Esophagus muscularis mucosa (tissue), 4 donors: ENCODE measurements at regions not wholly inside any gene's neighbourhood (a gene's known extent, or its start where the extent isn't known, plus 50 kb on each side); places are given as distances from the start of the nearest gene placed in this dataset.
A peak's percentile ranks its signal among the peaks of the same experiment; 100 is the strongest.

Source experiments
- DNase-seq: peaks from one replicate; pipeline ENCODE4 v3.0.0-alpha.2; 2017; ENCODE audit errors: extremely low spot score
- H3K27ac ChIP-seq, 4 donors: fragments of 200-600 bp; sonication (generic); replicated peaks in 1 of 4; 1 replicate in 3 of 4; 2 replicates in 1 of 4; pipeline ENCODE4 v1.5.1; 2016 to 2019; ENCODE audit warnings: mild to moderate bottlenecking in 1 of 4
- H3K27me3 ChIP-seq, 4 donors: fragments of 200-600 bp; sonication (generic); one replicate each; pipeline versions ENCODE4 v1.5.1 to v1.6.0; 2016 to 2019
- H3K36me3 ChIP-seq, 4 donors: fragments of 200-600 bp; sonication (generic); one replicate each; pipeline ENCODE4 v1.5.1; 2016 to 2019
- H3K4me1 ChIP-seq, 4 donors: fragments of 200-600 bp; sonication (generic); one replicate each; pipeline ENCODE4 v1.5.1; 2016 to 2019
- H3K4me3 ChIP-seq, 4 donors: fragments of 200-600 bp; sonication (generic); 1 replicate in 2 of 4; 2 replicates in 2 of 4; pipeline ENCODE4 v1.5.1; 2016 to 2019; ENCODE audit warnings: mild to moderate bottlenecking in 4 of 4, moderate library complexity in 1 of 4
- H3K9me3 ChIP-seq, 4 donors: fragments of 200-600 bp; sonication (generic); 1 replicate in 3 of 4; 2 replicates in 1 of 4; pipeline ENCODE4 v1.5.1; 2016 to 2019
- EP300 ChIP-seq: sonication (generic); formaldehyde crosslinking; IDR thresholded peaks from one replicate; pipeline ENCODE4 v1.6.1; 2017; ENCODE audit warnings: antibody characterized with exemption
- POLR2A ChIP-seq: fragments of 450-650 bp; IDR thresholded peaks from one replicate; pipeline ENCODE4 v1.6.1; 2017; ENCODE audit warnings: antibody characterized with exemption, moderate library complexity, mild to moderate bottlenecking, low read depth
- POLR2AphosphoS5 ChIP-seq, 2 donors: sonication (generic); formaldehyde crosslinking; IDR thresholded peaks; one replicate each; pipeline ENCODE4 v1.6.1; 2017; ENCODE audit warnings: antibody characterized with exemption in 2 of 2
- WGBS: methylation state at CpG from one replicate; pipeline ENCODE4 v1.1.5; 2018; 5-methylcytosine and 5-hydroxymethylcytosine counted together
- intact Hi-C: fragments of 100-400 bp; cut with DNase I; formaldehyde crosslinking; loops from one replicate; pipeline ENCODE4 v1.15.1; 2023
- TF ChIP-seq, protein P1 (sequence below), 3 experiments: fragments of 200-600 bp in 2 of 3; fragments of 450-650 bp in 1 of 3; sonication (generic) in 2 of 3; IDR thresholded peaks; one replicate each; pipeline ENCODE4 v1.5.1; 2017 to 2019; ENCODE audit warnings: antibody characterized with exemption in 3 of 3, mild to moderate bottlenecking in 2 of 3, moderate library complexity in 1 of 3

DNA sequence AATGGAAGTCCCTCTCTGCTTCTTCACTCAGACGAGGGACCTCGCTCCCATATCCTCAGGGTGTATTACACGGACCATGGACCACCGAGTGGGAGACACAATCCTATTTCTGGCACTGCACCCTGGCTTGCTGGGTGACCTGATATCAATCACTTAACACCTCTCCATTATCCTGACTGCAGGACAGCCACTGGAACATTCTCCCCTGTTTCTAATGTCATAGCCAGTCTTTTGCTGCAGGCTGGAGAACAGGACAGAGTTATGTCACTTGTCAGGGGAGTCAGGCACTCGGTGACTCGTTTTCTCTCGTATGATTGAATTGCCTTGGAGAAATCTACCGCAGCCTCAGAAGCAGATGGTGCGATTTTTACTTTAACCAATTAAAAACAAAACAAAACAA lies 219.1 kb upstream of the IGFBP7 start:
- WGBS = 75% methylated on average over 9 of the region's 9 CpGs
- TF ChIP-seq POLR2A (no peak), EP300 (no peak), POLR2AphosphoS5 (IDR thresholded peaks at IDR 0.05) (no peak)
- TF ChIP-seq, protein P1, sequence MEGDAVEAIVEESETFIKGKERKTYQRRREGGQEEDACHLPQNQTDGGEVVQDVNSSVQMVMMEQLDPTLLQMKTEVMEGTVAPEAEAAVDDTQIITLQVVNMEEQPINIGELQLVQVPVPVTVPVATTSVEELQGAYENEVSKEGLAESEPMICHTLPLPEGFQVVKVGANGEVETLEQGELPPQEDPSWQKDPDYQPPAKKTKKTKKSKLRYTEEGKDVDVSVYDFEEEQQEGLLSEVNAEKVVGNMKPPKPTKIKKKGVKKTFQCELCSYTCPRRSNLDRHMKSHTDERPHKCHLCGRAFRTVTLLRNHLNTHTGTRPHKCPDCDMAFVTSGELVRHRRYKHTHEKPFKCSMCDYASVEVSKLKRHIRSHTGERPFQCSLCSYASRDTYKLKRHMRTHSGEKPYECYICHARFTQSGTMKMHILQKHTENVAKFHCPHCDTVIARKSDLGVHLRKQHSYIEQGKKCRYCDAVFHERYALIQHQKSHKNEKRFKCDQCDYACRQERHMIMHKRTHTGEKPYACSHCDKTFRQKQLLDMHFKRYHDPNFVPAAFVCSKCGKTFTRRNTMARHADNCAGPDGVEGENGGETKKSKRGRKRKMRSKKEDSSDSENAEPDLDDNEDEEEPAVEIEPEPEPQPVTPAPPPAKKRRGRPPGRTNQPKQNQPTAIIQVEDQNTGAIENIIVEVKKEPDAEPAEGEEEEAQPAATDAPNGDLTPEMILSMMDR (IDR thresholded peaks at IDR 0.05) = no peak
- H3K4me1 ChIP-seq = peaks cover 0 to 8% (median 6%) of the 10 kb centered on the region in 4 donors
- no peak overlapping the region for H3K27ac ChIP-seq
- H3K4me3 ChIP-seq = no peak overlapping the region
- DNase-seq = no peak
- no peaks in the 10 kb centered on the region for H3K9me3 ChIP-seq
- intact Hi-C loops = no loop called here
- no peaks in the 10 kb centered on the region for H3K27me3 ChIP-seq
- H3K36me3 ChIP-seq = no peaks in the 10 kb centered on the region

DNA sequence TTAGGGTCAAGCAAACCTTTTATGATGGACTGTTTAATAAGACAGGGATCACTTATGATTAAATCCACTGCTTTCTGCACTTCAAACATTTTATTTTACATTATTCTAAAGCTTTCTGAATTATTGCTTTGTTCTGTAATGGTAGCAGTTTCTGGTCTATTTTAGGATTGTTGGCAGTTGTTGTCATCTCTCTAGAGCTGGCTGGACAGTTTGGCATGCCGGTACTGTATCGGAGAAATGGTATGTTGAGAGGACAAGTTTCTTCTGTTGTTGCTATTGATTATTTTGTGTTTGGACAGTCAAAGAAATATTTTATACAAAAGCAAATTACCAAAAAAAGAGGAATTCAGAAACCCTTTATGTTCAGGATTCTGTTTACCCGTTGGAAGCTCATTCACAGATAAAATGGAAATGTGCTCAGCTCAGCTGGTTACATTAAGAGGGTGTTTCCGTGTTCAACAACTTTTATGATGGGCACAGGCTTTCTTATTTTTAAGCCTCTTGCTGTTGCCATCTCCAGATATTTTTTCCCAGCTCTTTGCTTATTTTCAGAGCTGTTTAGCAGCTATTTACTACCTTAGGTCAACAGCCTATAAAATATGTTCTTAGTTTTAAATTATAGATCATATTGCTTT lies 214.6 kb upstream of the IGFBP7 start:
- intact Hi-C loops = no loop called here

DNA sequence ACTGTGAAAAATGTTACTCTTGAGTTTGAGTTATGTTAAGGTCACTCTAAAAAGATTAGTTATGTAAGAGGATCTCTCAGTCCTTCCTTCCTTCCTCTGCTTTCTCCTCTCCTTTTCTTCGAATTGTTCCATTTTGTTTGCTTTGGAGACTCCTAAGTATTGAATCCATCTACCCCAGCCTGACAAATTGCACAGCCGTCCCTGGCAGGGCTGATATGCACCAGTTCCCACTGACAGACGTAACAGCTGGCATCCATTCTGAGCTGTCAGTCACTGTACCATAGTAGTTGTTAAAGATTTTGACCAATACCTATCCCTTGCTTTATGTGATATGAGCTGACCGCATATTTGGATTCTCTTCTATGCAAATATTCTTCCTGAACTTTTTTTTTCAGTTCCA lies 210.7 kb upstream of the IGFBP7 start:
- H3K27me3 ChIP-seq = no peaks in the 10 kb centered on the region
- TF ChIP-seq POLR2A (no peak), POLR2AphosphoS5 (IDR thresholded peaks at IDR 0.05) (no peak), EP300 (no peak)
- TF ChIP-seq, protein P1 (IDR thresholded peaks at IDR 0.05) = no peak
- no peak overlapping the region for H3K27ac ChIP-seq
- peak; percentile 21 for DNase-seq
- H3K9me3 ChIP-seq = no peaks in the 10 kb centered on the region
- H3K4me3 ChIP-seq = no peak overlapping the region
- WGBS = 52% methylated on average over 4 of the region's 4 CpGs
- H3K4me1 ChIP-seq = no peaks in the 10 kb centered on the region
- no peaks in the 10 kb centered on the region for H3K36me3 ChIP-seq
- intact Hi-C loops = no loop called here

More for the DNA sequence above, 214.6 kb upstream of the IGFBP7 start:
- 64% methylated on average over 4 of the region's 4 CpGs for WGBS
- Histone ChIP-seq H3K36me3 (no peaks in the 10 kb centered on the region), H3K4me3 (no peak overlapping the region), H3K27me3 (no peaks in the 10 kb centered on the region), H3K27ac (no peak overlapping the region), H3K9me3 (no peaks in the 10 kb centered on the region), H3K4me1 (no peaks in the 10 kb centered on the region)
- DNase-seq = no peak
- TF ChIP-seq, protein P1 (IDR thresholded peaks at IDR 0.05) = no peak
- TF ChIP-seq POLR2A (no peak), POLR2AphosphoS5 (IDR thresholded peaks at IDR 0.05) (no peak), EP300 (no peak)

DNA sequence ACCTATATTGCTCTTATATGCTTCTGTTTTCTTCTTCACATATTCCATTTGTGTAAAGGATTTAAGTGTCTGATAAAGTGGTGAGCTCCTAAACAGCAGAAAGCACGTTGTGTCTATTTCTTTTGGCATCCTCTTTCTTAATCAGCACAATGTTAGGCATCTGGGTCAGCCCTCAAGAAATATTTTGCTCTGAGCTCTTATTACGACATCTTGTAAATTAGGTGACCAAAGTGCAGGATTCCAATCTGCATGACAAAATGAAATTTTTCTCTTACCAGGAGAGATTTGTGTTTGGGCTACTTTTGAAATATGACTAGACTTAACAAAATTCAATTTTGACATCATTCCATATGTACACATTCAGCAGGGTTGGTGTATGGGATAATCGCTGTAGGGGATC lies 210.0 kb upstream of the IGFBP7 start:
- Histone ChIP-seq H3K27me3 (no peaks in the 10 kb centered on the region), H3K27ac (no peak overlapping the region), H3K4me3 (no peak overlapping the region), H3K9me3 (no peaks in the 10 kb centered on the region), H3K4me1 (no peaks in the 10 kb centered on the region), H3K36me3 (no peaks in the 10 kb centered on the region)
- intact Hi-C loops = no loop called here
- WGBS = 81% methylated on average over 3 of the region's 3 CpGs
- no peak for DNase-seq
- TF ChIP-seq EP300 (no peak), POLR2AphosphoS5 (IDR thresholded peaks at IDR 0.05) (no peak), POLR2A (no peak)
- TF ChIP-seq, protein P1 (IDR thresholded peaks at IDR 0.05) = no peak

DNA sequence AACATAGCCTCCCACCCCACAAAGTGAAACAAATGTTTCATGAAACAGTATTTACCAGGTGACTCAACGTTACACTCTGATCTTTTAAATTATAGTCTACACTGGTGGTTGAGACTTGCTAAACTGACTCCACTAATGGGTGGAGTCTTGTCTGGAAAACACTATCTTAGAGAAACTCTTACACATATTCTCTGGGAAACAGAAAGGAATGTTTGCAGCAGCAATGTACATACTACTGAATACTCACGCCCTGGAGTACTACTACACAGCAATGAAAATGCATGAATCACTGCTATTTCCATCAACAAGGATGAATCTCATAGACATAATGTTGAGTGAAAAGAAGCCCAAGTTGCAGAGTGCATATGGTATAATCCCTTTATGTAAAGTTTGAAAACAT lies 208.5 kb upstream of the IGFBP7 start:
- H3K36me3 ChIP-seq = no peaks in the 10 kb centered on the region
- 89% methylated on average over 2 of the region's 2 CpGs for WGBS
- no peaks in the 10 kb centered on the region for H3K27me3 ChIP-seq
- TF ChIP-seq POLR2AphosphoS5 (IDR thresholded peaks at IDR 0.05) (no peak), EP300 (no peak), POLR2A (no peak)
- TF ChIP-seq, protein P1 (IDR thresholded peaks at IDR 0.05) = no peak
- H3K9me3 ChIP-seq = no peaks in the 10 kb centered on the region
- no peak for DNase-seq
- H3K4me1 ChIP-seq = no peaks in the 10 kb centered on the region
- H3K27ac ChIP-seq = no peak overlapping the region
- intact Hi-C loops = no loop called here
- H3K4me3 ChIP-seq = no peak overlapping the region
